ENCODE measurements at regions not wholly inside any gene's neighbourhood (a gene's known extent, or its start where the extent isn't known, plus 50 kb on each side); places are given as distances from the start of the nearest gene placed in this dataset.

- no peak for ATAC-seq
- Histone ChIP-seq H3K4me3 (no peak overlapping the region), H3K9me3 (no peaks in the 10 kb centered on the region), H3K27ac (no peak overlapping the region), H3K36me3 (no peaks in the 10 kb centered on the region), H3K27me3 (no peaks in the 10 kb centered on the region), H3K4me1 (no peaks in the 10 kb centered on the region)
- TF ChIP-seq CTCF (IDR thresholded peaks at IDR 0.05), result no peak
- intact Hi-C loops (cut with DNase I), result no loop called here
- DNase-seq, result no peak
Measured at GRCh38 chr1:76782809-76783208, 84.5 kb upstream of the ST6GALNAC5 start.

- no peak for ATAC-seq
Measured at GRCh38 chr1:76784502-76784901, 82.8 kb upstream of the ST6GALNAC5 start.

GRCh38 chr1:76786222-76786621 is 81.1 kb upstream of the ST6GALNAC5 start:
- ATAC-seq, result no peak
- Histone ChIP-seq H3K4me1 (no peaks in the 10 kb centered on the region), H3K27me3 (no peaks in the 10 kb centered on the region), H3K36me3 (no peaks in the 10 kb centered on the region), H3K4me3 (no peak overlapping the region), H3K9me3 (no peaks in the 10 kb centered on the region), H3K27ac (no peak overlapping the region)
- no peak for TF ChIP-seq CTCF (IDR thresholded peaks at IDR 0.05)
- intact Hi-C loops (cut with DNase I), result no loop called here
- DNase-seq, result no peak

More at GRCh38 chr1:76784502-76784901, 82.8 kb upstream of the ST6GALNAC5 start:
- no peaks in the 10 kb centered on the region for H3K9me3 ChIP-seq
- intact Hi-C loops (cut with DNase I), result no loop called here
- H3K27me3 ChIP-seq, result no peaks in the 10 kb centered on the region
- TF ChIP-seq CTCF (IDR thresholded peaks at IDR 0.05), result no peak
- no peak for DNase-seq
- H3K36me3 ChIP-seq, result no peaks in the 10 kb centered on the region
- H3K4me3 ChIP-seq, result no peak overlapping the region
- H3K27ac ChIP-seq, result no peak overlapping the region
- H3K4me1 ChIP-seq, result no peaks in the 10 kb centered on the region

GRCh38 chr1:76793594-76793993 is 73.7 kb upstream of the ST6GALNAC5 start:
- intact Hi-C loops (cut with DNase I), result no loop called here
- Histone ChIP-seq H3K9me3 (no peaks in the 10 kb centered on the region), H3K27me3 (no peaks in the 10 kb centered on the region), H3K36me3 (no peaks in the 10 kb centered on the region), H3K27ac (no peak overlapping the region), H3K4me1 (no peaks in the 10 kb centered on the region), H3K4me3 (no peak overlapping the region)
- no peak for DNase-seq
- ATAC-seq, result no peak
- TF ChIP-seq CTCF (IDR thresholded peaks at IDR 0.05), result no peak

GRCh38 chr1:76799700-76800099 is 67.6 kb upstream of the ST6GALNAC5 start:
- TF ChIP-seq CTCF (IDR thresholded peaks at IDR 0.05), result no peak
- Histone ChIP-seq H3K27ac (no peak overlapping the region), H3K4me1 (no peaks in the 10 kb centered on the region), H3K36me3 (no peaks in the 10 kb centered on the region), H3K4me3 (no peak overlapping the region), H3K27me3 (no peaks in the 10 kb centered on the region), H3K9me3 (no peaks in the 10 kb centered on the region)
- no peak for DNase-seq
- no peak for ATAC-seq
- intact Hi-C loops (cut with DNase I), result no loop called here

- intact Hi-C loops (cut with DNase I), result no loop called here
- no peaks in the 10 kb centered on the region for H3K36me3 ChIP-seq
- ATAC-seq (no peak), DNase-seq (no peak)
- TF ChIP-seq CTCF (IDR thresholded peaks at IDR 0.05), result no peak
- no peaks in the 10 kb centered on the region for H3K4me1 ChIP-seq
- H3K9me3 ChIP-seq, result no peaks in the 10 kb centered on the region
- H3K27ac ChIP-seq, result no peak overlapping the region
- H3K4me3 ChIP-seq, result no peak overlapping the region
- H3K27me3 ChIP-seq, result no peaks in the 10 kb centered on the region
Measured at GRCh38 chr1:76802094-76802493, 65.2 kb upstream of the ST6GALNAC5 start.

All from upper lobe of right lung (tissue), 1 donor.